ENCODE measurements at regions not wholly inside any gene's neighbourhood (a gene's known extent, or its start where the extent isn't known, plus 50 kb on each side); places are given as distances from the start of the nearest gene placed in this dataset.

GRCh38 chr20:52010541-52010940 is 181.0 kb downstream of the ZFP64 start:
- TF ChIP-seq CTCF (IDR thresholded peaks at IDR 0.05) = no peak
- no peak for TF ChIP-seq POLR2AphosphoS5 (IDR thresholded peaks at IDR 0.05)
- TF ChIP-seq POLR2A (IDR thresholded peaks at IDR 0.05) = no peak
